A549 (cell line): ENCODE measurements at regions not wholly inside any gene's neighbourhood (a gene's known extent, or its start where the extent isn't known, plus 50 kb on each side); places are given as distances from the start of the nearest gene placed in this dataset.

Source experiments
- small RNA-seq, 6 experiments: library from RNA; depleted of rRNA; stranded (forward); fragments of <200 nt; gene quantifications; one replicate each; pipeline ENCODE3, GENCODE V24; 2012

Small RNA genes lying in the stretch of these regions (small RNA-seq; reads per million reads assigned to genes)
- gene RF00100, result 4.2 to 155 (median 19.3) reads per million in 6 experiments
- gene RNU1-59P, result 0 to 1.6 (median 0) reads per million in 6 experiments
